H1 (cell line): ENCODE measurements at regions not wholly inside any gene's neighbourhood (a gene's known extent, or its start where the extent isn't known, plus 50 kb on each side); places are given as distances from the start of the nearest gene placed in this dataset.

ENCODE experiments used
- CTCF ChIA-PET: fragments of 300-600 bp; sonication (Branson Sonifier 250); formaldehyde crosslinking; loops from one replicate; lab custom pipeline; 2021; ENCODE audit not compliant: partially characterized antibody; lab: Charles Lee
- POLR2A ChIA-PET: fragments of 300-600 bp; sonication (Branson Sonifier 250); formaldehyde crosslinking; loops from one replicate; lab custom pipeline; 2021; ENCODE audit warnings: inconsistent platforms; ENCODE audit not compliant: partially characterized antibody; lab: Charles Lee
- DNase-seq, 2 experiments: peaks; one replicate each; pipeline versions ENCODE4 v3.0.0 to v3.0.0-alpha.2; 2010 to 2022; ENCODE audit warnings: low spot score in 2 of 2, low read depth in 1 of 2, mixed read lengths in 1 of 2
- FAIRE-seq: peaks from 2 replicates; lab custom pipeline; 2011; peaks lifted over from hg19 to GRCh38; lab: Jason Lieb, UNC
- H2AFZ ChIP-seq: 2 replicates; pipeline ENCODE4 v1.8.1; 2012; ENCODE audit warnings: low read length, inconsistent platforms
- H2AK5ac ChIP-seq: 2 replicates; pipeline ENCODE4 v1.6.1; 2013; ENCODE audit warnings: low read depth, low read length
- H2BK120ac ChIP-seq: replicated peaks from 2 replicates; pipeline ENCODE3; 2013; ENCODE audit warnings: low read depth, low read length, inconsistent platforms
- H2BK12ac ChIP-seq: 2 replicates; pipeline ENCODE4 v1.6.1; 2013; ENCODE audit warnings: low read depth, low read length
- H2BK15ac ChIP-seq: 2 replicates; pipeline ENCODE4 v1.6.1; 2013; ENCODE audit warnings: low read length
- H2BK20ac ChIP-seq: 2 replicates; pipeline ENCODE4 v1.6.1; 2013; ENCODE audit warnings: low read length
- H2BK5ac ChIP-seq: 2 replicates; pipeline ENCODE4 v1.6.1; 2013; ENCODE audit warnings: low read depth, low read length
- H3K14ac ChIP-seq: 2 replicates; pipeline ENCODE4 v1.6.1; 2013; ENCODE audit warnings: inconsistent platforms; ENCODE audit not compliant: insufficient read length
- H3K18ac ChIP-seq: 2 replicates; pipeline ENCODE4 v1.6.1; 2013; ENCODE audit warnings: low read length; ENCODE audit errors: extremely low read depth
- H3K23ac ChIP-seq: 2 replicates; pipeline ENCODE4 v1.6.1; 2013; ENCODE audit warnings: inconsistent platforms; ENCODE audit not compliant: insufficient read length
- H3K23me2 ChIP-seq: 2 replicates; pipeline ENCODE4 v1.6.1; 2013; ENCODE audit warnings: low read depth, low read length
- H3K27ac ChIP-seq: 2 replicates; pipeline ENCODE4 v1.6.1; 2011; ENCODE audit warnings: low read depth, low read length, inconsistent platforms
- H3K27me3 ChIP-seq, 4 experiments: replicated peaks in 1 of 4; 1 replicate in 1 of 4; 2 replicates in 3 of 4; pipeline versions ENCODE4 v1.6.1 to v1.8.1; 2011 to 2013; ENCODE audit warnings: low read length in 3 of 4, mild to moderate bottlenecking in 3 of 4, inconsistent platforms in 2 of 4, mixed read lengths in 2 of 4, moderate library complexity in 1 of 4; ENCODE audit not compliant: control insufficient read depth in 3 of 4, insufficient read depth in 3 of 4; ENCODE audit errors: extremely low read depth in 1 of 4
- H3K36me3 ChIP-seq, 4 experiments: 2 replicates each; pipeline versions ENCODE4 v1.6.1 to v1.8.1; 2011 to 2013; ENCODE audit warnings: mild to moderate bottlenecking in 4 of 4, low read length in 3 of 4, moderate library complexity in 2 of 4, control low read depth in 1 of 4, inconsistent platforms in 1 of 4; ENCODE audit not compliant: insufficient read depth in 4 of 4, control insufficient read depth in 2 of 4
- H3K4ac ChIP-seq: replicated peaks from 2 replicates; pipeline ENCODE3; 2013; ENCODE audit warnings: low read length, low read depth, mixed read lengths, inconsistent platforms; ENCODE audit not compliant: insufficient read length
- H3K4me1 ChIP-seq, 4 experiments: replicated peaks in 1 of 4; 1 replicate in 1 of 4; 2 replicates in 3 of 4; pipeline versions ENCODE4 v1.6.1 to v1.8.1; 2011 to 2013; ENCODE audit warnings: low read length in 3 of 4, inconsistent platforms in 2 of 4, mixed read lengths in 1 of 4; ENCODE audit not compliant: insufficient read depth in 4 of 4, control insufficient read depth in 3 of 4
- H3K4me2 ChIP-seq, 2 experiments: 2 replicates each; pipeline versions ENCODE4 v1.6.1 to v1.8.1; 2011 to 2013; ENCODE audit warnings: low read depth in 2 of 2, low read length in 2 of 2, control low read depth in 1 of 2, inconsistent platforms in 1 of 2, mild to moderate bottlenecking in 1 of 2; ENCODE audit not compliant: insufficient read depth in 1 of 2
- H3K4me3 ChIP-seq, 4 experiments: fragments of 200-600, 300-600 bp in 1 of 4; sonication (generic), shearing (Covaris generic), sonication (Bioruptor Twin) in 1 of 4; 2 replicates each; pipeline versions ENCODE4 v1.5.1 to v1.8.1; 2011 to 2016; ENCODE audit warnings: low read length in 4 of 4, low read depth in 3 of 4, control low read depth in 2 of 4, inconsistent platforms in 2 of 4, mild to moderate bottlenecking in 2 of 4, mixed read lengths in 1 of 4, moderate library complexity in 1 of 4; ENCODE audit not compliant: insufficient read depth in 2 of 4; ENCODE audit errors: extremely low read depth in 1 of 4
- H3K56ac ChIP-seq: replicated peaks from 2 replicates; pipeline ENCODE3; 2013; ENCODE audit warnings: low read depth, mild to moderate bottlenecking, mixed read lengths, low read length, inconsistent platforms; ENCODE audit not compliant: insufficient read length
- H3K79me1 ChIP-seq: 2 replicates; pipeline ENCODE4 v1.6.1; 2013; ENCODE audit warnings: low read depth, low read length, control low read depth
- H3K79me2 ChIP-seq, 2 experiments: 2 replicates each; pipeline versions ENCODE4 v1.6.1 to v1.8.1; 2012 to 2013; ENCODE audit warnings: low read length in 2 of 2, mild to moderate bottlenecking in 2 of 2, inconsistent platforms in 1 of 2; ENCODE audit not compliant: insufficient read depth in 2 of 2, control insufficient read depth in 1 of 2
- H3K9ac ChIP-seq, 4 experiments: replicated peaks in 1 of 4; 1 replicate in 1 of 4; 2 replicates in 3 of 4; pipeline versions ENCODE4 v1.6.1 to v1.8.1; 2011 to 2013; ENCODE audit warnings: low read depth in 3 of 4, low read length in 3 of 4, control low read depth in 2 of 4, mild to moderate bottlenecking in 2 of 4, moderate library complexity in 2 of 4, inconsistent platforms in 1 of 4; ENCODE audit errors: extremely low read depth in 1 of 4
- H3K9me3 ChIP-seq, 2 experiments: 2 replicates each; pipeline versions ENCODE4 v1.6.1 to v1.8.1; 2012 to 2013; ENCODE audit warnings: mild to moderate bottlenecking in 2 of 2, moderate library complexity in 2 of 2, control low read depth in 1 of 2, inconsistent platforms in 1 of 2, low read depth in 1 of 2, low read length in 1 of 2, mixed read lengths in 1 of 2; ENCODE audit not compliant: insufficient read depth in 2 of 2
- H4K20me1 ChIP-seq, 2 experiments: replicated peaks in 1 of 2; 2 replicates each; pipeline versions ENCODE3 to v1.8.1; 2011 to 2013; ENCODE audit warnings: inconsistent platforms in 2 of 2, low read length in 2 of 2, mild to moderate bottlenecking in 1 of 2; ENCODE audit not compliant: insufficient read depth in 2 of 2, control insufficient read depth in 1 of 2
- H4K5ac ChIP-seq: 2 replicates; pipeline ENCODE4 v1.6.1; 2013; ENCODE audit warnings: low read length, low read depth, mixed read lengths, inconsistent platforms; ENCODE audit not compliant: insufficient read length
- H4K8ac ChIP-seq: 2 replicates; pipeline ENCODE4 v1.8.0; 2013; ENCODE audit warnings: mild to moderate bottlenecking, moderate library complexity, low read length, inconsistent platforms; ENCODE audit not compliant: insufficient read depth; ENCODE audit errors: extremely low read depth
- H4K91ac ChIP-seq: replicated peaks from 2 replicates; pipeline ENCODE3; 2013; ENCODE audit warnings: low read length, mixed read lengths, inconsistent platforms; ENCODE audit not compliant: insufficient read length
- CHD2 ChIP-seq: IDR thresholded peaks from 2 replicates; pipeline ENCODE4 v1.6.1; 2012; ENCODE audit warnings: low read length, improper control_type of control experiment
- NANOG ChIP-seq: IDR thresholded peaks from 2 replicates; pipeline ENCODE4 v1.6.1; 2011; ENCODE audit warnings: low read length, low read depth, mild to moderate bottlenecking, inconsistent platforms; ENCODE audit not compliant: insufficient read depth, poor library complexity, severe bottlenecking
- SAP30 ChIP-seq: fragments of 300-600 bp; sonication (generic); IDR thresholded peaks from 2 replicates; pipeline ENCODE4 v1.7.1; 2012; ENCODE audit warnings: low read length, moderate library complexity, mild to moderate bottlenecking, inconsistent platforms; ENCODE audit not compliant: insufficient read depth, insufficient replicate concordance
- WGBS, 2 experiments: shearing (Covaris generic) in 1 of 2; methylation state at CpG; one replicate each; pipeline versions ENCODE4 v1.1.6 to v1.1.7; 2013 to 2015; ENCODE audit warnings: low lambda C conversion rate in 2 of 2, mixed read lengths in 2 of 2, inconsistent platforms in 1 of 2, low coverage in 1 of 2, missing lambda C conversion rate in 1 of 2; ENCODE audit not compliant: insufficient replicate concordance in 2 of 2, insufficient coverage in 1 of 2, insufficient read length in 1 of 2; ENCODE audit errors: extremely low coverage in 1 of 2, missing lambda C conversion rate in 1 of 2; 5-methylcytosine and 5-hydroxymethylcytosine counted together

DNA sequence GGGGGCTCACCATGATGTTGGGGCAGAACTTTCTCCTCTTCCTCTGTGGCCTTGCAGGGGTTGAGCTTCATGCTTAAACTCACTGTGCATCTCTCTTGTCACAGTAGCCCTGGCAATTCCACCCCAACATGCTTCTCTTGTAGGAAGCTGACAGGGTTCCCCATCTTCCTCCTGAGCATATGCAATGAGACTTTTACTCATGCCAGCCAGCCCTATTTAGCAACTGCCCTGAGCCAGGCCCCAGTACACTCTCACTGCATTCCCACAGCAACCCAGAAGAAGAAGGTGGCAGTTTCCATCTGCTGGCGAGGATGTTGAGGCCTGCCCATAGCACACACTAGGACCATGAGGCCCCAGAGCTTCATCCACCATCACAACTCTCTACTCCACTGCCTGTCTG is 72.2 kb upstream of the TEX51 start:
- Histone ChIP-seq H3K79me1 (no peaks in the 10 kb centered on the region), H2BK12ac (no peak overlapping the region), H4K20me1 (no peaks in the 10 kb centered on the region), H3K36me3 (no peaks in the 10 kb centered on the region), H4K91ac (no peak overlapping the region), H3K9ac (no peak overlapping the region), H3K23me2 (no peaks in the 10 kb centered on the region; the same call in 1 of the 2 replicates), H3K27ac (no peak overlapping the region), H3K4me2 (no peak overlapping the region), H2BK20ac (no peak overlapping the region), H2AK5ac (no peak overlapping the region), H3K23ac (no peak overlapping the region), H3K4me1 (peaks cover 0 to 5% (median 1%) of the 10 kb centered on the region in 4 experiments; a peak in 2 of 7 replicates), H3K4ac (no peak overlapping the region), H2BK15ac (no peak overlapping the region), H3K9me3 (no peaks in the 10 kb centered on the region), H3K14ac (no peak overlapping the region), H3K27me3 (peaks cover 0 to 2% (median 0%) of the 10 kb centered on the region in 4 experiments; a peak in 1 of 7 replicates), H2BK120ac (no peak overlapping the region), H4K5ac (no peak overlapping the region), H3K4me3 (no peak overlapping the region), H2BK5ac (no peak overlapping the region), H3K56ac (no peak overlapping the region), H3K79me2 (no peaks in the 10 kb centered on the region), H3K18ac (no peak overlapping the region), H4K8ac (no peak overlapping the region), H2AFZ (no peak overlapping the region)
- TF ChIP-seq CHD2 (no peak), NANOG (no peak), SAP30 (no peak)
- WGBS, 2 experiments = 91% methylated on average over 1 of the region's 1 CpG; no CpG with 5 or more reads in 1 of the 2 experiments
- POLR2A ChIA-PET = interaction anchor here (0.7 kb wide), 1 partner anchor 10 kb away, joined by 3 read pairs; no protein-coding TSS in a partner anchor
- DNase-seq (no peak), FAIRE-seq (no peak)
- CTCF ChIA-PET = interaction anchor here (1.7 kb wide), 1 partner anchor 48 kb away, joined by 7 read pairs; no protein-coding TSS in a partner anchor
